HG03565 (cell line): ENCODE measurements at regions not wholly inside any gene's neighbourhood (a gene's known extent, or its start where the extent isn't known, plus 50 kb on each side); places are given as distances from the start of the nearest gene placed in this dataset.

Experiments
- ATAC-seq: cut with Tn5 transposase; IDR thresholded peaks from one replicate; pipeline ENCODE4 v1.9.1; 2021; ENCODE audit warnings: mild to moderate bottlenecking, moderate library complexity; ENCODE audit not compliant: unreplicated experiment

- ATAC-seq, result no peak
Observed at GRCh38 chr9:96183751-96184150, 118.2 kb downstream of the HSD17B3 start.

GRCh38 chr9:96178153-96178552 is 123.8 kb downstream of the HSD17B3 start:
- no peak for ATAC-seq

GRCh38 chr9:96177719-96178028 is 124.3 kb downstream of the HSD17B3 start:
- no peak for ATAC-seq

- no peak for ATAC-seq
Observed at GRCh38 chr9:96177005-96177718, 124.8 kb downstream of the HSD17B3 start.

GRCh38 chr9:96175796-96176195 is 126.2 kb downstream of the HSD17B3 start:
- ATAC-seq, result no peak

GRCh38 chr9:96175001-96175400 is 127.0 kb downstream of the HSD17B3 start:
- ATAC-seq, result no peak

- ATAC-seq, result no peak
Observed at GRCh38 chr9:96174371-96174770, 127.6 kb downstream of the HSD17B3 start.

- no peak for ATAC-seq
Observed at GRCh38 chr9:96173640-96174039, 128.3 kb downstream of the HSD17B3 start.

- no peak for ATAC-seq
Observed at GRCh38 chr9:96172797-96173196, 129.2 kb downstream of the HSD17B3 start.

- no peak for ATAC-seq
Observed at GRCh38 chr9:96171728-96172127, 130.2 kb downstream of the HSD17B3 start.

- no peak for ATAC-seq
Observed at GRCh38 chr9:96169901-96170300, 132.1 kb downstream of the HSD17B3 start.

GRCh38 chr9:96169484-96169883 is 132.5 kb downstream of the HSD17B3 start:
- ATAC-seq, result no peak

GRCh38 chr9:96168882-96169281 is 133.1 kb downstream of the HSD17B3 start:
- no peak for ATAC-seq

GRCh38 chr9:96167011-96167410 is 135.0 kb downstream of the HSD17B3 start:
- ATAC-seq, result no peak

GRCh38 chr9:96164268-96164683 is 137.7 kb downstream of the HSD17B3 start:
- no peak for ATAC-seq

- no peak for ATAC-seq
Observed at GRCh38 chr9:96163712-96164111, 138.3 kb downstream of the HSD17B3 start.

GRCh38 chr9:96163161-96163560 is 138.8 kb downstream of the HSD17B3 start:
- ATAC-seq, result no peak

GRCh38 chr9:96161819-96162218 is 140.2 kb downstream of the HSD17B3 start:
- no peak for ATAC-seq

GRCh38 chr9:96160866-96161265 is 141.1 kb downstream of the HSD17B3 start:
- no peak for ATAC-seq

GRCh38 chr9:96160168-96160567 is 141.8 kb downstream of the HSD17B3 start:
- no peak for ATAC-seq

- no peak for ATAC-seq
Observed at GRCh38 chr9:96159596-96159995, 142.4 kb downstream of the HSD17B3 start.

GRCh38 chr9:96158909-96159575 is 142.9 kb downstream of the HSD17B3 start:
- ATAC-seq, result no peak

GRCh38 chr9:96158147-96158546 is 143.8 kb downstream of the HSD17B3 start:
- no peak for ATAC-seq
